HuH-7.5 (cell line): ENCODE measurements at regions not wholly inside any gene's neighbourhood (a gene's known extent, or its start where the extent isn't known, plus 50 kb on each side); places are given as distances from the start of the nearest gene placed in this dataset.
"Not testable (repeated sequence)": the region's sequence is repeated elsewhere in the genome, so short reads cannot be mapped to it uniquely, and the experiment has no call there.

ENCODE experiments used
- DNase-seq: peaks from one replicate; pipeline ENCODE4 v3.0.0; 2011; ENCODE audit warnings: low spot score

GRCh38 chr11:87548797-87549196 is 511.1 kb downstream of the TMEM135 start:
- DNase-seq: no peak

DNA sequence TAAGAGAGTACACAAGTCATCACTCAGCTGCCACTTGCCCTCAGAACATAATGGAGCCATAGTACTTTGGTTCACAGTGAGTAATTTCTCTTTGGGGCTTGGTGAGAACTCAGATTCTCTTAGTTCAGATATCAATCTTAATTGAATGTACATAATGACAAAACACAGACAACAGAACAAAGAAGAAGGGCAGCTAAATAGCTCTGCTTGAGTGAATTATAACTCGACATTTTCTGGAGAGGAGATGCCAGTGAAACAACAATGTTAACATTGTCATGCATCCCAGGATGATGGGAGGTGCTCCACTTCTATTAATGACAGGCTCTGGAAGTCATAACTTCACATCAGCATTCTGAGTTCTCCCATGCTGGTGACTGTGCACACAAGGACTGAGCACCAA is 508.1 kb downstream of the TMEM135 start:
- no peak for DNase-seq

- no peak for DNase-seq
These were observed 501.9 kb downstream of the TMEM135 start for GRCh38 chr11:87539596-87539995.

GRCh38 chr11:87536565-87536964 is 498.8 kb downstream of the TMEM135 start:
- DNase-seq: no peak

DNA sequence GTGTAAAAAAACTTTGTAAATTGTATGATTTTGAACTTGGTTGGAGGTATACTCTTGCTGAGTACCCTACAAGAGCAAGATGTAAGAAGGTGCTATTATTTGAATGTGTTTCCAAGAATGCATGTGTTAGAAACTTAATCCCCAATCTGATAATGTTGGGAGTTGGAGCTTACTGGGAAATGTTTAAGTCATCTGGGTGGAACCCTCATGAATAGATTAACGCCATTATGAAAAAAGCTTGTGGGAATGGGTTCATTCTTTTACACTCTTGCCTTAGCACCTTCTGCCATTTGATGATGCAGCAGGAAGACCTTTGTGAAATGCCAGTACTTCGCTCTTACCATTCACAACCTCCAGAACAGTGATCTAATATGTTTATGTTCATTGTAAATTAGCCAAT is 498.3 kb downstream of the TMEM135 start:
- DNase-seq: no peak

GRCh38 chr11:87535513-87535912 is 497.8 kb downstream of the TMEM135 start:
- DNase-seq: no peak

DNA sequence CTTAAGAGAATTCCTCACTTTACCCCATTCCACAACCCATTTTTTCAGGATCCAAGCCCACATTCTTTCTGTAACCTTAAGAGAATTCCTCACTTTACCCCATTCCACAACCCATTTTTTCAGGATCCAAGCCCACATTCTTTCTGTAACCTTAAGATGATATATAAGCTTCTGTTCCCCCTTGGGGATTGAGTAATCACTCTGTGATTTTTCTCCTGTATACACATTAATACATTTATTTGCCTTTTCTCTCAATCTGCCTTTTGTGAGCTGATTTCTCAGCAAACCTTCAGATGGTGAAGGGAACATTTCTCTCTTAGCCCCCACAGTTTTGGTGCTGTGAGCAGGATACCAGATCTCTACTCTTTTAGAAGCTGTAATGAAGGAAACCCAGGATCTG is 494.1 kb downstream of the TMEM135 start:
- not testable (repeated sequence) for DNase-seq

DNA sequence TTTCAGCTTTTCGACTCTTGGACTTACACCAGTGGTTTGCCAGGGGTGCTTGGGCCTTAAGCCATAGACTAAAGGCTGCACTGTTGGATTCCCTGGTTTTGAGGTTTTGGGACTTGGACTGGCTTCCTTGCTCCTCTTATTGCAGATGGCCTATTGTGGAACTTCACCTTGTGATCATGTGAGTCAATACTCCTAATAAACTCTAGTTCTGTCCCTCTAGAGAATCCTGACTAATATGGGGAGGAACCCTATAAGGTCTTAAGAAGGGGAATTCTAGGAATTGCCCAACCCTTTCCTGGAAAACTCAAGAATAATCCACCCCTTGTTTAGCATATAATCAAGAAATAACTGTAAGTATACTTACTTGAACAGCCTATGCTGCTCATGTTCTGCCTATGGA is 491.8 kb downstream of the TMEM135 start:
- DNase-seq: no peak

DNA sequence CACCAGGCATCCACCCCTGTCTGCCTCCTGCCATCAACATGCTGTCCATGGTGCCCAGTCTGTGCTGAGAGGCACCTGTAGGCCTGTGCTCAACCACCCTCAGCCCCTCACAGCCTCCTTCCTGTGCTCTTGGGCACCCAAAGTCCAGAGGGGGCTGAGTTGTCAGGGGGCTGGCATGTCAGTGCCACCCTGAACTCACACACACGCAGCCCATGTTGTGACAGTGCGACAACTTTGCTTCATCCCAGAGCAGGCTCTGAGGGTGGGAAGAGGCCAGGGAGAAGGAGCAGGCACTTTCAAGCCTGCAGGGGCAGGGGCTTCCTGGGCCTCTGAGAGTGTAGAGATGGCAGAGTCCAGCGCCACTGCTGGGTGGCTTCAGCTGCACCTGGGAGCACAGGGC is 491.0 kb downstream of the TMEM135 start:
- DNase-seq: no peak

- DNase-seq: no peak
These were observed 485.5 kb downstream of the TMEM135 start for GRCh38 chr11:87523276-87523675.

DNA sequence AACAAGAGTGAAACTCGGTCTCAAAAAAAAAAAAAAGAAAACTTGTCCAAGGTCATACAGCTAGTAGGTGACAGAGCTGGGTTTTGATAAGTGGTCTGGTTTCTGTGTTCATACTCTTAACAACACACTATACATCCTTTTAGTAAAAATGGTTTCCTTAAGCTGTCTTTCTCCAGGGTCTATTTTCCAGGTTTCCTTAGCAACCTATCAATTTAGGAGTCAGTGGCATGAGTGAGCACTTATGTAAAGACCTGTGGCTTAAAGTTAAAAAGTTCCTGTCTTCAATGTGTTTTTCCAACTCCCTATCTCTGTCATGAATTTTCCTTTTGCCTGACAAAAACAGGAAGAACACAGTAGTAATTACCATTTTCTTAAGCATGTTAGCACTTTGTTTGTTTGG is 480.5 kb downstream of the TMEM135 start:
- DNase-seq: no peak

GRCh38 chr11:87517351-87517750 is 479.6 kb downstream of the TMEM135 start:
- DNase-seq: no peak

DNA sequence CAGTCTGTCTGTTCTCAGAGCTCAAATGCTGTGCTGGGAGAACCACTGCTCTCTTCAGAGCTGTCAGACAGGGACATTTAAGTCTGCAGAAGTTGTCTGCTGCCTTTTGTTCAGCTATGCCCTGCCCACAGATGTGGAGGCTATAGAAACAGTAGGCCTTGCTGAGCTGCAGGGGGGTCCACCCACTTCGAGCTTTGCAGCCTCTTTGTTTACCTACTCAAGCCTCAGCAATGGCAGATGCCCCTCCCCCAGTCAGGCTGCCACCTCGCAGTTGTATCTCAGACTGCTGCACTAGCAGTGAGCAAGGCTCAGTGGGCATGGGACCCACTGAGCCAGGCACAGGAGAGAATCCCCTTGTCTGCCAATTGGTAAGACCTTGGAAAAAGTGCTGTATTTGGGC is 470.0 kb downstream of the TMEM135 start:
- not testable (repeated sequence) for DNase-seq

GRCh38 chr11:87506946-87507345 is 469.2 kb downstream of the TMEM135 start:
- DNase-seq: not testable (repeated sequence)

- DNase-seq: no peak
These were observed 463.7 kb downstream of the TMEM135 start for GRCh38 chr11:87501388-87501787.

- not testable (repeated sequence) for DNase-seq
These were observed 457.2 kb downstream of the TMEM135 start for GRCh38 chr11:87494936-87495335.

GRCh38 chr11:87494026-87494425 is 456.3 kb downstream of the TMEM135 start:
- not testable (repeated sequence) for DNase-seq

- no peak for DNase-seq
These were observed 455.8 kb downstream of the TMEM135 start for GRCh38 chr11:87493516-87493915.

DNA sequence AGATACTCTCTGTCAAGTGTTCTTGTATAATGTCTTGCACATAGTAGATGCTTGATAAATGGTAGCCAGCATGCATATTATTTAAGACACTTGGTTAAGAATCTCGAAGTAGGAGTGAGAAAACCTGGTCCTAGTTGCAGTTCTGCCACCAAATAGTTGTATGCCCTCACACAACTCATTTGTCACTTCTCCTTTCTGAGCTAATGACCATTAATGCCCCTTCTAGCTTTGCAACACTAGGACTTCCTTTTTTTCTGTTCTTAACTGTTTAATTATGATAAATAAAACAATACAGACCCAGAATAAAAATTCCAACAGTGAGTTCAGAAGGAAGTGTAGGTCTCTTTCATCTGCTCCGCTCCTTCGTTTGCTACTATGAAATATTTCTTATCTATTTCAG is 453.6 kb downstream of the TMEM135 start:
- no peak for DNase-seq

GRCh38 chr11:87490671-87491070 is 452.9 kb downstream of the TMEM135 start:
- no peak for DNase-seq

DNA sequence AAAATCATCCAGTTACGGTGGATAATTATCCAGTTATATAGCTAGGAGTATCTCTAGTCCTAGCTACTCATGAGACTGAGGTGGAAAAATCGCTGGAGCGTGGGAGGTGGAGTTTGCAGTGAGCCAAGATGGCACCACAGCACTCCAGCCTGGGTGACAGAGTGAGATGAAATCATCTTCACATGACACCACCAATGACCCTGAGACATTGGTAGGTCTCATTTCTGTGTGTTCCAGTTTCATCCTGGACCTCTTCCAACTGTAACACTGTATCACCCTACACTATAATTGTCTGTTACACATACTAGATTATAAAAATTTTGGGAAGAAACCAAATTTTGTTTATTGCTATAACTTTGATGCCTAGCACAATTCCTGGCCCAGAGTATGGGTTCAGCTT is 446.8 kb downstream of the TMEM135 start:
- DNase-seq: no peak

DNA sequence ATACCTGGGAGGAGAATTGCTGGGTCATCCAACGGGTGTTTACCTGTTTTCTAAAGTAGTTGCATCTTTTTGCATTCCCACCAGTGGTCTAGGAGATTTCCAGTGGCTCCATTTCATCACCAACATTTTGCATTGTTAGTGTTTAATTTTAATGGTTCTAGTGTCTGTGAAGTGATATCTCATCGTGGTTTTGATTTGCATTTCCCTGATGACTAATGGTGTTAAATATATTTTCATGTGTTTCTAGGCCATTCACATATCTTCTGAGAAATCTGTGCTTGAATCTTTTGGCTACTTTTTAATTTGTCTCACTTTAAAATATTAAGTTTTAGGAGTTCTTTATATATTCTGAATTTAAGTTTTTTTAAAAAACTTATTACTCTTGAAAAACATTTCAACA is 439.6 kb downstream of the TMEM135 start:
- DNase-seq: no peak

DNA sequence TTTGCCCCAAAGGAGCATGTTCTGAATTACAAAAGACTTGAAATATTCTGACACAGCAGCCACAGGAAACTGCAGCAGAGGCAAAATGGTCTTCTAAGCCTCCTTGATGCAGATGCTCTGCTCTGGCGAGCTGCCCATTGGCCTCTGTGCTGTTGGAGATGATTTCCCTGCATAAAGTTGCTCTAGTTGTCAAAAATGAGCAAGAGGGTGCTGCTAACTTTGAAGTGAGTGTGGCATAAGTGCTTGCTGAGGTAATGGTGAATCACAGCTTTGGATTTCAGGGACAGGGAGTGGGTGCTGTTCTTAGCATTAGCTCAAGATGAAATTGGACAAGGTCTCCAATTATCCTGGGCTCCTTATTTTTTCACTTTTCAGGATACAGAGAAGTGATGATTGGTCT is 435.4 kb downstream of the TMEM135 start:
- DNase-seq: no peak

GRCh38 chr11:87466223-87466622 is 428.5 kb downstream of the TMEM135 start:
- DNase-seq: no peak

GRCh38 chr11:87465716-87466115 is 428.0 kb downstream of the TMEM135 start:
- DNase-seq: no peak
